HepG2 (cell line): ENCODE measurements at regions not wholly inside any gene's neighbourhood (a gene's known extent, or its start where the extent isn't known, plus 50 kb on each side); places are given as distances from the start of the nearest gene placed in this dataset.

ENCODE experiments used
- ATF6 ChIP-seq: sonication (generic); formaldehyde crosslinking; conservative IDR thresholded peaks from 2 replicates; pipeline ENCODE4 v1.4.0; 2020; ENCODE audit warnings: missing genetic modification reagents
- CBX1 ChIP-seq: IDR thresholded peaks from one replicate; pipeline ENCODE4 v1.6.1; 2016; ENCODE audit warnings: antibody characterized with exemption, low read depth
- CENPBD1 ChIP-seq: sonication (generic); formaldehyde crosslinking; IDR thresholded peaks from 2 replicates; pipeline ENCODE4 v1.8.0; 2022; ENCODE audit warnings: missing genetic modification reagents, low read depth, mild to moderate bottlenecking, borderline replicate concordance
- CTCF ChIP-seq: sonication (generic); formaldehyde crosslinking; IDR thresholded peaks from 2 replicates; pipeline ENCODE4 v1.5.0; 2020; ENCODE audit warnings: mild to moderate bottlenecking, missing genetic modification reagents, moderate library complexity
- NFE2 ChIP-seq: sonication (generic); formaldehyde crosslinking; IDR thresholded peaks from 2 replicates; pipeline ENCODE4 v1.4.0; 2020; ENCODE audit warnings: missing genetic modification reagents
- ZNF670 ChIP-seq: sonication (generic); formaldehyde crosslinking; IDR thresholded peaks from 2 replicates; pipeline ENCODE4 v1.8.0; 2022; ENCODE audit warnings: mild to moderate bottlenecking, missing genetic modification reagents, borderline replicate concordance
- ZSCAN25 ChIP-seq: sonication (generic); formaldehyde crosslinking; IDR thresholded peaks from 2 replicates; pipeline ENCODE4 v1.8.0; 2022; ENCODE audit warnings: mild to moderate bottlenecking, missing genetic modification reagents

GRCh38 chr4:123312951-123313592 is 83.5 kb upstream of the SPRY1 start:
- TF ChIP-seq CTCF (CRISPR knock-in tag) = no peak
- no peak for TF ChIP-seq CBX1
- no peak for TF ChIP-seq ATF6 (CRISPR knock-in tag)
- no peak for TF ChIP-seq CENPBD1 (CRISPR knock-in tag)
- TF ChIP-seq NFE2 = no peak
- no peak for TF ChIP-seq ZNF670
- TF ChIP-seq ZSCAN25 (CRISPR knock-in tag) = no peak
